Gastrocnemius medialis (tissue), 4 donors: ENCODE measurements at regions not wholly inside any gene's neighbourhood (a gene's known extent, or its start where the extent isn't known, plus 50 kb on each side); places are given as distances from the start of the nearest gene placed in this dataset.

Experiments used
- POLR2A ChIP-seq, 2 donors: fragments of 450-650 bp; IDR thresholded peaks; one replicate each; pipeline ENCODE4 v1.6.1; 2017; ENCODE audit warnings: antibody characterized with exemption in 2 of 2, mild to moderate bottlenecking in 2 of 2, moderate library complexity in 2 of 2
- TF ChIP-seq, protein P1 (sequence below), 5 experiments: fragments of 450-650 bp in 3 of 5; fragments of 200-600 bp in 2 of 5; sonication (generic) in 2 of 5; IDR thresholded peaks in 4 of 5; conservative IDR thresholded peaks in 1 of 5; 1 replicate in 4 of 5; 2 replicates in 1 of 5; pipeline ENCODE4 v1.5.1; 2016 to 2019; ENCODE audit warnings: antibody characterized with exemption in 5 of 5, mild to moderate bottlenecking in 3 of 5, moderate library complexity in 3 of 5

DNA sequence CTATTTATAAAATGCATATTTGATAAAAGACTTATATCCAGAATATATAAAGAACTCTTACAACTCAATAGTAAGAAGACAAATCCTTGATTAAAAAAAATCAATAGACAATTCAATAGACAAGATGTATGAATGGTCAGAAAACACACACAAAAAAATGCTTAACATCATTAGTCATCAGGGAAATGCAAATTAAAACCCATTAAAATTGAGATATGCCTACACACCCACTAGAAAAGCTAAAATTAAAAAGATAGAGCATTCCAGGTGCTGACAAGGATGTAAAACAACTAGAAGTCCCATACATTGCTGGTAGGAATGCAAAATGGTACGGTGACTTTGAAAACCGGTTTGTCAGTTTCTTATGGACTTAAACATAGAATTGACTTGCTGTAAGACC, 127.1 kb downstream of the TFAP2B start:
- TF ChIP-seq, protein P1, sequence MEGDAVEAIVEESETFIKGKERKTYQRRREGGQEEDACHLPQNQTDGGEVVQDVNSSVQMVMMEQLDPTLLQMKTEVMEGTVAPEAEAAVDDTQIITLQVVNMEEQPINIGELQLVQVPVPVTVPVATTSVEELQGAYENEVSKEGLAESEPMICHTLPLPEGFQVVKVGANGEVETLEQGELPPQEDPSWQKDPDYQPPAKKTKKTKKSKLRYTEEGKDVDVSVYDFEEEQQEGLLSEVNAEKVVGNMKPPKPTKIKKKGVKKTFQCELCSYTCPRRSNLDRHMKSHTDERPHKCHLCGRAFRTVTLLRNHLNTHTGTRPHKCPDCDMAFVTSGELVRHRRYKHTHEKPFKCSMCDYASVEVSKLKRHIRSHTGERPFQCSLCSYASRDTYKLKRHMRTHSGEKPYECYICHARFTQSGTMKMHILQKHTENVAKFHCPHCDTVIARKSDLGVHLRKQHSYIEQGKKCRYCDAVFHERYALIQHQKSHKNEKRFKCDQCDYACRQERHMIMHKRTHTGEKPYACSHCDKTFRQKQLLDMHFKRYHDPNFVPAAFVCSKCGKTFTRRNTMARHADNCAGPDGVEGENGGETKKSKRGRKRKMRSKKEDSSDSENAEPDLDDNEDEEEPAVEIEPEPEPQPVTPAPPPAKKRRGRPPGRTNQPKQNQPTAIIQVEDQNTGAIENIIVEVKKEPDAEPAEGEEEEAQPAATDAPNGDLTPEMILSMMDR (IDR thresholded peaks at IDR 0.05 in 4 of 5, conservative IDR thresholded peaks at IDR 0.05 in 1 of 5): no peak
- TF ChIP-seq POLR2A (IDR thresholded peaks at IDR 0.05): no peak
